ENCODE measurements at regions not wholly inside any gene's neighbourhood (a gene's known extent, or its start where the extent isn't known, plus 50 kb on each side); places are given as distances from the start of the nearest gene placed in this dataset.

DNA sequence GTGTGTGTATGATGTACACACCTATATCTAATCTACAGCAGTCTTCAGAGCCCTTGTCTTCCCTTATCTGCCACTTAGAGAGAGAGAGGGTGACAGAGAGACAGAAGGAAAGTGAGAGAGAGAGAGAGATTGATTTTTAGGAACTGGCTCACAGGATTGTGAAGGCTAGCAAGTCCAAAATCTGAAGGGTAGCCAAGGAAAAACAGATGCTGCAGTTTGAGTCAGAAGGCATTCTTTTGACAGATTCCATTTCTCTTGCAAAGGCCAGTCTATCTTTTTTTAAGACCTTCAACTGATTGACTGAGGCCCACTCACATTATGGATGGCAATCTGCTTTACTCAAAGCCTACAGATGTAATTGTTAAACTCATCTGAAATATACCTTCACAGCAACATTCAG, 664.0 kb upstream of the IGFBP7 start:
- Histone ChIP-seq H3K36me3 (ENCODE audit: control insufficient read depth in 4 of 4, insufficient read depth in 4 of 4, low read length in 4 of 4) (no peaks in the 10 kb centered on the region), H3K9me3 (ENCODE audit: control insufficient read depth in 4 of 4, insufficient read depth in 3 of 4, low read length in 3 of 4) (no peaks in the 10 kb centered on the region), H3K4me1 (ENCODE audit: control insufficient read depth in 5 of 5, insufficient read depth in 5 of 5, low read length in 5 of 5) (peaks cover 0 to 10% (median 0%) of the 10 kb centered on the region in 5 donors), H3K9ac (ENCODE audit: insufficient read depth in 1 of 2, low read length in 2 of 2) (no peak overlapping the region), H3K27ac (ENCODE audit: low read depth in 1 of 2, low read length in 1 of 2) (no peak overlapping the region), H3K27me3 (ENCODE audit: control insufficient read depth in 3 of 3, insufficient read depth in 3 of 3, low read length in 2 of 3) (no peaks in the 10 kb centered on the region), H3K4me3 (no peak overlapping the region)
- DNase-seq (peak in 2 of 3 donors; percentile 3 to 20), ATAC-seq (ENCODE audit: insufficient read depth, low FRiP score) (no peak)
- TF ChIP-seq, protein P1, sequence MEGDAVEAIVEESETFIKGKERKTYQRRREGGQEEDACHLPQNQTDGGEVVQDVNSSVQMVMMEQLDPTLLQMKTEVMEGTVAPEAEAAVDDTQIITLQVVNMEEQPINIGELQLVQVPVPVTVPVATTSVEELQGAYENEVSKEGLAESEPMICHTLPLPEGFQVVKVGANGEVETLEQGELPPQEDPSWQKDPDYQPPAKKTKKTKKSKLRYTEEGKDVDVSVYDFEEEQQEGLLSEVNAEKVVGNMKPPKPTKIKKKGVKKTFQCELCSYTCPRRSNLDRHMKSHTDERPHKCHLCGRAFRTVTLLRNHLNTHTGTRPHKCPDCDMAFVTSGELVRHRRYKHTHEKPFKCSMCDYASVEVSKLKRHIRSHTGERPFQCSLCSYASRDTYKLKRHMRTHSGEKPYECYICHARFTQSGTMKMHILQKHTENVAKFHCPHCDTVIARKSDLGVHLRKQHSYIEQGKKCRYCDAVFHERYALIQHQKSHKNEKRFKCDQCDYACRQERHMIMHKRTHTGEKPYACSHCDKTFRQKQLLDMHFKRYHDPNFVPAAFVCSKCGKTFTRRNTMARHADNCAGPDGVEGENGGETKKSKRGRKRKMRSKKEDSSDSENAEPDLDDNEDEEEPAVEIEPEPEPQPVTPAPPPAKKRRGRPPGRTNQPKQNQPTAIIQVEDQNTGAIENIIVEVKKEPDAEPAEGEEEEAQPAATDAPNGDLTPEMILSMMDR (IDR thresholded peaks at IDR 0.05; ENCODE audit: control extremely low read depth, extremely low read depth), result no peak

GRCh38 chr4:57766341-57766740, 656.2 kb upstream of the IGFBP7 start:
- ATAC-seq (ENCODE audit: insufficient read depth, low FRiP score), result no peak
- WGBS, 2 donors, result 68 to 69% methylated on average over 1 of the region's 1 CpG
- no peak overlapping the region for H3K4me3 ChIP-seq

DNA sequence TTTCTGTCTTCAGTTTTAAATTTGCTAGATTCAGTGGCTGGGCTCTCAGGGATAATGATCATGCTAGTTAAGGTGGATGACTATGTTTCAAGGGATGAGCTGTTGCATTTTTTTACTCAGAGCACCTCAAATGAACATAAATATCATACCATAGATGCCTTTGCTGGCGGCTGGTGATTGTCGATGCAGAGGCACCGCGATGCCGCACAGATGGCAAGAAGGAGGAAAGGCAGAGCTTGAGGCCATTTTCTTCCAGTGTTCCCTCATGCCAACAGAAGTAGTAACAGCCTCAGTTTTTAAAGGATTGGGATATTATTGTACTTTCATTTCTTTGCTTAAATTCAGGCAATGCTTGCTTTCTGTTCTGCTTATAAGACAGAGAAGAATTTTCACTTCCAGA, 654.7 kb upstream of the IGFBP7 start:
- H3K27ac ChIP-seq (ENCODE audit: low read depth in 1 of 2, low read length in 1 of 2), result no peak overlapping the region
- no peak overlapping the region for H3K4me3 ChIP-seq
- no peak for ATAC-seq (ENCODE audit: insufficient read depth, low FRiP score)
- DNase-seq, result no peak
- H3K9me3 ChIP-seq (ENCODE audit: control insufficient read depth in 4 of 4, insufficient read depth in 3 of 4, low read length in 3 of 4), result no peaks in the 10 kb centered on the region
- H3K4me1 ChIP-seq (ENCODE audit: control insufficient read depth in 5 of 5, insufficient read depth in 5 of 5, low read length in 5 of 5), result no peaks in the 10 kb centered on the region
- no peaks in the 10 kb centered on the region for H3K27me3 ChIP-seq (ENCODE audit: control insufficient read depth in 3 of 3, insufficient read depth in 3 of 3, low read length in 2 of 3)
- H3K36me3 ChIP-seq (ENCODE audit: control insufficient read depth in 4 of 4, insufficient read depth in 4 of 4, low read length in 4 of 4), result no peaks in the 10 kb centered on the region
- no peak overlapping the region for H3K9ac ChIP-seq (ENCODE audit: insufficient read depth in 1 of 2, low read length in 2 of 2)
- TF ChIP-seq, protein P1 (IDR thresholded peaks at IDR 0.05; ENCODE audit: control extremely low read depth, extremely low read depth), result no peak
- 93 to 97% methylated on average over 5 of the region's 5 CpGs for WGBS, 2 donors

More at GRCh38 chr4:57766341-57766740, 656.2 kb upstream of the IGFBP7 start:
- TF ChIP-seq, protein P1 (IDR thresholded peaks at IDR 0.05; ENCODE audit: control extremely low read depth, extremely low read depth), result no peak
- no peaks in the 10 kb centered on the region for H3K36me3 ChIP-seq (ENCODE audit: control insufficient read depth in 4 of 4, insufficient read depth in 4 of 4, low read length in 4 of 4)
- no peaks in the 10 kb centered on the region for H3K4me1 ChIP-seq (ENCODE audit: control insufficient read depth in 5 of 5, insufficient read depth in 5 of 5, low read length in 5 of 5)
- no peaks in the 10 kb centered on the region for H3K9me3 ChIP-seq (ENCODE audit: control insufficient read depth in 4 of 4, insufficient read depth in 3 of 4, low read length in 3 of 4)
- H3K27ac ChIP-seq (ENCODE audit: low read depth in 1 of 2, low read length in 1 of 2), result no peak overlapping the region
- no peaks in the 10 kb centered on the region for H3K27me3 ChIP-seq (ENCODE audit: control insufficient read depth in 3 of 3, insufficient read depth in 3 of 3, low read length in 2 of 3)
- no peak overlapping the region for H3K9ac ChIP-seq (ENCODE audit: insufficient read depth in 1 of 2, low read length in 2 of 2)
- DNase-seq, result peak in 1 of 3 donors; percentile 7

DNA sequence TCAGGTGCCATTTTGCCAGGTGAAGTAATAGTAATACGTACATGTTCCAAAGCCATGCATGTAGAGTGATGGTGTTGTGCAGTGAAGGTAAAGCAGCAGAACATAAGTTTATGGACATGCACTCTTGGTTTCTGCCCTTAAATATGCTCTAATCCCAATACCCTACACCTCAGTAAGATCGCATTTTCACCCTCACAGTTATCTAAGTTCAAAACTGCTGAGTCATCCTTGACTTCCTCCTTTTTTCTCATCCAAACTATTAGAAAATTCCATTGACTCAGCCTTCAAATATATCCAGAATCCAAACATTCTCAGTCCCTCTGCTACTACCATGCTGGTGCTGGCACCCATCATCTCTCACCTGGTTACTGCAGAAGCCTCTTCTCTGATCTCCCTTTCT, 652.9 kb upstream of the IGFBP7 start:
- Histone ChIP-seq H3K27me3 (ENCODE audit: control insufficient read depth in 3 of 3, insufficient read depth in 3 of 3, low read length in 2 of 3) (no peaks in the 10 kb centered on the region), H3K4me1 (ENCODE audit: control insufficient read depth in 5 of 5, insufficient read depth in 5 of 5, low read length in 5 of 5) (no peaks in the 10 kb centered on the region), H3K9me3 (ENCODE audit: control insufficient read depth in 4 of 4, insufficient read depth in 3 of 4, low read length in 3 of 4) (no peaks in the 10 kb centered on the region), H3K9ac (ENCODE audit: insufficient read depth in 1 of 2, low read length in 2 of 2) (no peak overlapping the region), H3K36me3 (ENCODE audit: control insufficient read depth in 4 of 4, insufficient read depth in 4 of 4, low read length in 4 of 4) (no peaks in the 10 kb centered on the region), H3K4me3 (no peak overlapping the region), H3K27ac (ENCODE audit: low read depth in 1 of 2, low read length in 1 of 2) (no peak overlapping the region)
- ATAC-seq (ENCODE audit: insufficient read depth, low FRiP score) (no peak), DNase-seq (no peak)
- TF ChIP-seq, protein P1 (IDR thresholded peaks at IDR 0.05; ENCODE audit: control extremely low read depth, extremely low read depth), result no peak
- 63 to 64% methylated on average over 2 of the region's 2 CpGs for WGBS, 2 donors
